ENCODE measurements at regions not wholly inside any gene's neighbourhood (a gene's known extent, or its start where the extent isn't known, plus 50 kb on each side); places are given as distances from the start of the nearest gene placed in this dataset.
"Not testable (repeated sequence)": the region's sequence is repeated elsewhere in the genome, so short reads cannot be mapped to it uniquely, and the experiment has no call there.

GRCh38 chr7:65260673-65261072 lies 113.0 kb upstream of the ZNF92 start:
- TF ChIP-seq POLR2AphosphoS5, CTCF (IDR thresholded peaks at IDR 0.05): not testable (repeated sequence)

Measured in prostate gland (tissue), 2 donors.